ENCODE measurements at regions not wholly inside any gene's neighbourhood (a gene's known extent, or its start where the extent isn't known, plus 50 kb on each side); places are given as distances from the start of the nearest gene placed in this dataset.

DNA sequence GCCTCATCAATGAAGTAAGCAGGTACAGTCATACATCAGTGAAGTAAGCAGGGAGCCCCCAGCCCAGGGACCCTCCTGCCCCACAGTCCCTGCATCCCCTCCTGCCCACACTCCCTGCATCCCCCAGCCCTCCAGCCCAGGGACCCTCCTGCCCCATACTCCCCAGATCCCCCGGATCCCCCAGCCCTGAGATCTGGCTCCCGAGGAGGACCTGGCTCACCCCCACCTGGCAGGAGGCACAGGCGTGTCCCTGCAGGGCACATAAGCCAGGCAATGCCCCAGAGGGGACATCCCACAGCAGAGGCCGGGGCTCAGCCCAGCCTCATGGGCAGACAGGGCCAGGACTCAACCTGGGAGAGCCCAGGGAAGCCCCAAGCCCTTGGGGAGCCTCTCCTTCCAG is 53.6 kb upstream of the TPM4 start:
- no peak for DNase-seq

- DNase-seq = no peak
Measured at GRCh38 chr19:16023146-16023915, 53.0 kb upstream of the TPM4 start.

DNA sequence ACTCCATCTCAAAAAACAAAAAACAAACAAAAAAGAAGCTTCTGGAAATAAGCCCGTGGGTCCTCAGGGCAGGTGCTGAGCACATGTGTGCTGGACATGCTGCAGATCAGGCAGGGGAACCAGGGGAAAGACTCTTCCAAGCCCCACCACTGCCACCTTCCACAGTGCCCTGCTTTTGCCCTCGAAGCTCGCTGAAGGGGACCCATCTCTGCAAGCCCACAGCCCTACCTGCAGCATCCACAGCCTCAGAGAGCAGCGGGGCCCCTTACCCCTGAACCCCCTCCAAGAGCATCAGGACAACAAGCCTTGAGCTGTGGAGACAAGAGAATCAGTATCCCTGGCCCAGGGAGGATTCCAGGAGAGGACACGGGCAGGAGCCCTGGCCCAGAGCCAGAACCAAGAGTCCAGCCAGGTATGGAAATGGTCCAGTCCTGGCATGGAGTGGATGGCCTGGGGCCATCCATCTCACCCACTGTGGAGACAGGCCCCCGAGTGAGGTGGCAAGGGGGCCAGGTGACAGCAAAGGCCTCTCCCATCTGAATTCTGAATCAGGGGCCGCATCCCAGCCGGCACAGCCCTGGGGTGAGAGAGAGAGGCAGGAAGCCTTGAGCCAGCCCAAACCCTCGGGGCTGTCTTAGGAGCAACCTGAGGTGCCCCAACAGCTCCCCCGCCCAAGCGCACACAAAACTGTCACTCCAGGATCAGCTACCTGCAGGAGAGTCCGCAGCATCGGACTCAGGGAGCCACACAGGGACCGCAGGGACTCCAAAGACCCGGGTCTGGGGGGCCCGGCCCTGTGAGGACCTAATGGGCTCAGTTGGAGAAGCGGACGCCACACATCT is 51.8 kb upstream of the TPM4 start:
- DNase-seq = no peak

- no peak for DNase-seq
Measured at GRCh38 chr19:16025108-16026101, 50.9 kb upstream of the TPM4 start.

DNA sequence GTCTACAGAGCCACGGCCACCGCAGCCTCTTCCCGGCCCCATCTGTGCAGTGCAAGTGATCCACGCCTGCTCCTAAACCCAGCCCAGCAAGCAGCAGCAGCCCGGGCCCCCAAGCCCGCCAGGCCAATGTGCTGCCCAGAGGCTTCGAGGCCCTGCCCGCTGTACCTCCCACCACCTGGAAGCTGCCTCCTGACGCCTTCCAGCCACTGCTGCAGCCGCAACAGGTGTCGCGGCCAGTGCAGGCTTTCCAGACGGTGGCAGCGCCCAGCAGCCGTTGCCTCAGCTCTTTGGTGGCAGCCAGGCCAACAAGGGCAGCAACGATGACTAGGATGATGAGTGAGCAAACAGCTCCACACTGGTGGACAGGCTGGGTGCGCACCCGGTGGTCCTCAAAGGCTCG is 50.2 kb upstream of the TPM4 start:
- DNase-seq = no peak
